HPDE6-E6E7 (cell line): ENCODE measurements at regions not wholly inside any gene's neighbourhood (a gene's known extent, or its start where the extent isn't known, plus 50 kb on each side); places are given as distances from the start of the nearest gene placed in this dataset.

Experiments used
- DNase-seq: peaks from one replicate; pipeline ENCODE4 v3.0.0; 2011; ENCODE audit warnings: missing footprints; ENCODE audit errors: extremely low spot score

GRCh38 chr20:7332169-7332568 is 564.7 kb downstream of the BMP2 start:
- no peak for DNase-seq

- DNase-seq: no peak
Measured at GRCh38 chr20:7333841-7334240, 566.4 kb downstream of the BMP2 start.

- no peak for DNase-seq
Measured at GRCh38 chr20:7346026-7346425, 578.5 kb downstream of the BMP2 start.

GRCh38 chr20:7346562-7346961 is 579.1 kb downstream of the BMP2 start:
- peak; percentile 68 for DNase-seq

GRCh38 chr20:7347409-7347808 is 579.9 kb downstream of the BMP2 start:
- peak; percentile 95 for DNase-seq

- peak; percentile 32 for DNase-seq
Measured at GRCh38 chr20:7348253-7348652, 580.8 kb downstream of the BMP2 start.

GRCh38 chr20:7352165-7352564 is 584.7 kb downstream of the BMP2 start:
- DNase-seq: no peak

- no peak for DNase-seq
Measured at GRCh38 chr20:7355051-7355450, 585.2 kb downstream of the HAO1 start.

GRCh38 chr20:7358670-7359069 is 581.6 kb downstream of the HAO1 start:
- no peak for DNase-seq

GRCh38 chr20:7359739-7360138 is 580.5 kb downstream of the HAO1 start:
- no peak for DNase-seq

GRCh38 chr20:7361321-7361720 is 578.9 kb downstream of the HAO1 start:
- DNase-seq: no peak

- no peak for DNase-seq
Measured at GRCh38 chr20:7361931-7362330, 578.3 kb downstream of the HAO1 start.

- DNase-seq: no peak
Measured at GRCh38 chr20:7362601-7363000, 577.7 kb downstream of the HAO1 start.

- no peak for DNase-seq
Measured at GRCh38 chr20:7366189-7366588, 574.1 kb downstream of the HAO1 start.

GRCh38 chr20:7371518-7372163 is 568.6 kb downstream of the HAO1 start:
- DNase-seq: no peak

- no peak for DNase-seq
Measured at GRCh38 chr20:7375905-7376304, 564.4 kb downstream of the HAO1 start.

- no peak for DNase-seq
Measured at GRCh38 chr20:7378864-7379605, 561.2 kb downstream of the HAO1 start.

- no peak for DNase-seq
Measured at GRCh38 chr20:7379621-7380220, 560.5 kb downstream of the HAO1 start.

GRCh38 chr20:7383216-7383615 is 557.0 kb downstream of the HAO1 start:
- no peak for DNase-seq

- DNase-seq: no peak
Measured at GRCh38 chr20:7387638-7388193, 552.5 kb downstream of the HAO1 start.

GRCh38 chr20:7389216-7389615 is 551.0 kb downstream of the HAO1 start:
- DNase-seq: no peak

- DNase-seq: no peak
Measured at GRCh38 chr20:7392542-7393206, 547.6 kb downstream of the HAO1 start.
